Adipocyte (in vitro differentiated cells): ENCODE measurements at regions not wholly inside any gene's neighbourhood (a gene's known extent, or its start where the extent isn't known, plus 50 kb on each side); places are given as distances from the start of the nearest gene placed in this dataset.
A peak's percentile ranks its signal among the peaks of the same experiment; 100 is the strongest.

ENCODE experiments used
- DNase-seq: peaks from one replicate; pipeline ENCODE4 v3.0.0-alpha.2; 2015; ENCODE audit warnings: low read depth
- H3K27me3 ChIP-seq: replicated peaks from 2 replicates; pipeline ENCODE4 v1.7.0; 2013; ENCODE audit warnings: mild to moderate bottlenecking, low read length, moderate library complexity; ENCODE audit not compliant: control insufficient read depth, insufficient read depth
- H3K36me3 ChIP-seq: 2 replicates; pipeline ENCODE4 v1.7.0; 2013; ENCODE audit warnings: low read length, mild to moderate bottlenecking, moderate library complexity; ENCODE audit not compliant: control insufficient read depth, insufficient read depth, severe bottlenecking
- H3K4me1 ChIP-seq: 2 replicates; pipeline ENCODE4 v1.7.0; 2013; ENCODE audit warnings: mild to moderate bottlenecking, low read length, moderate library complexity; ENCODE audit not compliant: control insufficient read depth, insufficient read depth
- H3K4me3 ChIP-seq: 2 replicates; pipeline ENCODE4 v1.7.0; 2013; ENCODE audit warnings: mild to moderate bottlenecking, low read length, moderate library complexity
- H3K9ac ChIP-seq: 2 replicates; pipeline ENCODE4 v1.7.0; 2013; ENCODE audit warnings: mild to moderate bottlenecking, low read length, moderate library complexity
- H3K9me3 ChIP-seq: 2 replicates; pipeline ENCODE4 v1.7.0; 2013; ENCODE audit warnings: mild to moderate bottlenecking, low read length, moderate library complexity; ENCODE audit not compliant: control insufficient read depth

GRCh38 chr4:173448608-173449379, 49.9 kb upstream of the SCRG1 start:
- H3K9me3 ChIP-seq: no peaks in the 10 kb centered on the region
- H3K9ac ChIP-seq: no peak overlapping the region
- peak; percentile 9 for DNase-seq
- H3K4me1 ChIP-seq: peaks cover 16% of the 10 kb centered on the region
- peak overlapping the region; percentile 40 for H3K4me3 ChIP-seq
- no peaks in the 10 kb centered on the region for H3K36me3 ChIP-seq
- no peaks in the 10 kb centered on the region for H3K27me3 ChIP-seq
